ENCODE measurements at regions not wholly inside any gene's neighbourhood (a gene's known extent, or its start where the extent isn't known, plus 50 kb on each side); places are given as distances from the start of the nearest gene placed in this dataset.
"Not testable (repeated sequence)": the region's sequence is repeated elsewhere in the genome, so short reads cannot be mapped to it uniquely, and the experiment has no call there.

- TF ChIP-seq CTCF (IDR thresholded peaks at IDR 0.05; ENCODE audit: control insufficient read depth, insufficient read depth, low read depth, low read length, missing control alignments) = no peak
- no peak overlapping the region for H3K4me3 ChIP-seq (ENCODE audit: control insufficient read depth, low read depth, low read length)
- no peak for DNase-seq (ENCODE audit: low read depth)
Measured at GRCh38 chr5:30380228-30380627, 813.3 kb upstream of the CDH6 start.

GRCh38 chr5:30376848-30377247 is 816.6 kb upstream of the CDH6 start:
- H3K4me3 ChIP-seq (ENCODE audit: control insufficient read depth, low read depth, low read length) = no peak overlapping the region
- no peak for DNase-seq (ENCODE audit: low read depth)
- no peak for TF ChIP-seq CTCF (IDR thresholded peaks at IDR 0.05; ENCODE audit: control insufficient read depth, insufficient read depth, low read depth, low read length, missing control alignments)

GRCh38 chr5:30368064-30368463 is 825.4 kb upstream of the CDH6 start:
- no peak for TF ChIP-seq CTCF (IDR thresholded peaks at IDR 0.05; ENCODE audit: control insufficient read depth, insufficient read depth, low read depth, low read length, missing control alignments)
- H3K4me3 ChIP-seq (ENCODE audit: control insufficient read depth, low read depth, low read length) = no peak overlapping the region
- DNase-seq (ENCODE audit: low read depth) = no peak

GRCh38 chr5:30365031-30365430 is 828.5 kb upstream of the CDH6 start:
- not testable (repeated sequence) for DNase-seq (ENCODE audit: low read depth); H3K4me3 ChIP-seq (ENCODE audit: control insufficient read depth, low read depth, low read length)

- no peak for DNase-seq (ENCODE audit: low read depth)
- TF ChIP-seq CTCF (IDR thresholded peaks at IDR 0.05; ENCODE audit: control insufficient read depth, insufficient read depth, low read depth, low read length, missing control alignments) = no peak
Measured at GRCh38 chr5:30357371-30357770, 836.1 kb upstream of the CDH6 start.

GRCh38 chr5:30355675-30356074 is 837.8 kb upstream of the CDH6 start:
- no peak for DNase-seq (ENCODE audit: low read depth)

More at GRCh38 chr5:30357371-30357770, 836.1 kb upstream of the CDH6 start:
- no peak overlapping the region for H3K4me3 ChIP-seq (ENCODE audit: control insufficient read depth, low read depth, low read length)

GRCh38 chr5:30347858-30348257 is 845.6 kb upstream of the CDH6 start:
- no peak for DNase-seq (ENCODE audit: low read depth)
- H3K4me3 ChIP-seq (ENCODE audit: control insufficient read depth, low read depth, low read length) = no peak overlapping the region
- no peak for TF ChIP-seq CTCF (IDR thresholded peaks at IDR 0.05; ENCODE audit: control insufficient read depth, insufficient read depth, low read depth, low read length, missing control alignments)

More at GRCh38 chr5:30355675-30356074, 837.8 kb upstream of the CDH6 start:
- TF ChIP-seq CTCF (IDR thresholded peaks at IDR 0.05; ENCODE audit: control insufficient read depth, insufficient read depth, low read depth, low read length, missing control alignments) = no peak
- no peak overlapping the region for H3K4me3 ChIP-seq (ENCODE audit: control insufficient read depth, low read depth, low read length)

- H3K4me3 ChIP-seq (ENCODE audit: control insufficient read depth, low read depth, low read length); DNase-seq (ENCODE audit: low read depth): not testable (repeated sequence)
Measured at GRCh38 chr5:30345539-30346345, 847.7 kb upstream of the CDH6 start.

Measured in AG09309 (cell line).